ENCODE measurements at regions not wholly inside any gene's neighbourhood (a gene's known extent, or its start where the extent isn't known, plus 50 kb on each side); places are given as distances from the start of the nearest gene placed in this dataset.

DNA sequence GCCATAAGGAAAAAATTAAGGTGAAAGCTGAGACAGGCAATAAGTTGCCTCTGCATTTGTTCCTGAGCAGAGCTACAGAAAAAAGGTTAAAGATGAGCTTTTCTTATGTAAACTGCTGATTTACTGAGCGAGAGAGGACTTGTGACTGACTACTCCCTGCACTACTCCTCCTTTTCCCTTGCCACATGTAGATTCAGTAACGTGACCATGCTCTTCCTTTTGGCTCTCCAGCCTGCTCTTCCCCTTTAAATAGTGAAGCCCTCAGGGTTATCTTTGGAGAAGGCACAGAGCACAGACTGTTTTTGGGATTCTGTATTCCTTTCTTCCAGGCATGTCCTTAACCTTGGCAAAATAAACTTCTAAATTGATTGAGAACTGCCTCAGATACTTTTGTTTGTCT lies 630.2 kb downstream of the UQCRFS1 start:
- H3K4me3 ChIP-seq (replicated peaks; ENCODE audit: low read depth, low read length) = no peak overlapping the region
- DNase-seq (ENCODE audit: extremely low read depth, low read depth) = no peak
- TF ChIP-seq, protein P1, sequence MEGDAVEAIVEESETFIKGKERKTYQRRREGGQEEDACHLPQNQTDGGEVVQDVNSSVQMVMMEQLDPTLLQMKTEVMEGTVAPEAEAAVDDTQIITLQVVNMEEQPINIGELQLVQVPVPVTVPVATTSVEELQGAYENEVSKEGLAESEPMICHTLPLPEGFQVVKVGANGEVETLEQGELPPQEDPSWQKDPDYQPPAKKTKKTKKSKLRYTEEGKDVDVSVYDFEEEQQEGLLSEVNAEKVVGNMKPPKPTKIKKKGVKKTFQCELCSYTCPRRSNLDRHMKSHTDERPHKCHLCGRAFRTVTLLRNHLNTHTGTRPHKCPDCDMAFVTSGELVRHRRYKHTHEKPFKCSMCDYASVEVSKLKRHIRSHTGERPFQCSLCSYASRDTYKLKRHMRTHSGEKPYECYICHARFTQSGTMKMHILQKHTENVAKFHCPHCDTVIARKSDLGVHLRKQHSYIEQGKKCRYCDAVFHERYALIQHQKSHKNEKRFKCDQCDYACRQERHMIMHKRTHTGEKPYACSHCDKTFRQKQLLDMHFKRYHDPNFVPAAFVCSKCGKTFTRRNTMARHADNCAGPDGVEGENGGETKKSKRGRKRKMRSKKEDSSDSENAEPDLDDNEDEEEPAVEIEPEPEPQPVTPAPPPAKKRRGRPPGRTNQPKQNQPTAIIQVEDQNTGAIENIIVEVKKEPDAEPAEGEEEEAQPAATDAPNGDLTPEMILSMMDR (IDR thresholded peaks at IDR 0.05; ENCODE audit: low read depth, low read length, missing control alignments) = no peak

- TF ChIP-seq, protein P1 (IDR thresholded peaks at IDR 0.05; ENCODE audit: low read depth, low read length, missing control alignments) = no peak
- no peak for DNase-seq (ENCODE audit: extremely low read depth, low read depth)
- H3K4me3 ChIP-seq (replicated peaks; ENCODE audit: low read depth, low read length) = no peak overlapping the region
Observed at GRCh38 chr19:28582344-28582743, 630.6 kb downstream of the UQCRFS1 start.

DNA sequence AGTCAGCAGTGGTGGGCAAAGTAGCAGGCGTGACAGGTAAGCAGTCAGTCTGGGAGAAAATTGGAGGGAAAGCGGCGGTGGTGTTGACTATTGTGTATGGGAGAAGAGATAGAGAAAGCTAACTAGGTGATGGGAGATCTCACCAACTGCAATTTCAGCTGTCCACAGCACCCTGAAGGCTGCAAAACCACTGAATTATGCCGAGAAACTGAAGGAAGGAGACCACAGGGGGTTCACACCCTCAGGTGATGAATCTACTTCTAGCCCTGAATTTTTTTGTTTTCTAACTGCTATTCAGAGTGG lies 631.5 kb downstream of the UQCRFS1 start:
- TF ChIP-seq, protein P1 (IDR thresholded peaks at IDR 0.05; ENCODE audit: low read depth, low read length, missing control alignments) = no peak
- no peak overlapping the region for H3K4me3 ChIP-seq (replicated peaks; ENCODE audit: low read depth, low read length)
- no peak for DNase-seq (ENCODE audit: extremely low read depth, low read depth)

DNA sequence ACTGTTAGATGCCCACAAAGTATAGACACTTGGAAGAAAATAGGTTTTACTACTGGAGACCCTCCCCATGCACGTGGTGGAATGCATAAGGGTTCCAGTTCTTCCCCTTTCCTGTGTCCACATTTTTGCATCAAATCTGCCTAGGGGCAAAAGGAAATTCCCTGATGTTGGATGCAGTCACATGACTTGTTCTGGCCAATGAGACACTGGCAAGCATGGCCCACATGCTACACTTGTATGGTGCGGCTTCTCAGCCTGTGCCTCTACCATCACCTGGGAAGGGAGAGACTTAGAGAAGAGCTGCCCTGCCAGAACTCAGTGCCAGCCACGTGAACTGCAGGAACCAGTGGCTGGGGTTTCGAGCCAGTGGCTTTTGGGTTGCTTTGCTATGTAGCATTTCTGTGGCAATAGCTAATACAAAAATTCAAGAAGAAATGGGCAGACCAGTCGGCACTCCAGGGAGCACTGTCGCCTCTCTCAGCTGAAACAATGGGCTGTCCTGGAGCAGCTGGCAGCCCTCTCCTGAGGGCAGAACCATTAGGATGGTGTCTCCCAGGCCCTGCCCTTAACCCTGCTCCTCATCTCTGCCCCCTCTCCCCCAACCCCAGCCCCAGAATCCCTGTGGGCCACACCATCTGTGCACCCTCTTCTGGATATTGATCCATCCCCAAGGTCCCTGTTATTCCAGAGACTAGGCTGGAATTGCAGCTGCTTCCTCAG lies 634.0 kb downstream of the UQCRFS1 start:
- TF ChIP-seq, protein P1 (IDR thresholded peaks at IDR 0.05; ENCODE audit: low read depth, low read length, missing control alignments) = no peak
- no peak overlapping the region for H3K4me3 ChIP-seq (replicated peaks; ENCODE audit: low read depth, low read length)
- no peak for DNase-seq (ENCODE audit: extremely low read depth, low read depth)

GRCh38 chr19:28578208-28578607 lies 634.7 kb downstream of the UQCRFS1 start:
- TF ChIP-seq, protein P1 (IDR thresholded peaks at IDR 0.05; ENCODE audit: low read depth, low read length, missing control alignments) = no peak
- no peak overlapping the region for H3K4me3 ChIP-seq (replicated peaks; ENCODE audit: low read depth, low read length)
- no peak for DNase-seq (ENCODE audit: extremely low read depth, low read depth)

DNA sequence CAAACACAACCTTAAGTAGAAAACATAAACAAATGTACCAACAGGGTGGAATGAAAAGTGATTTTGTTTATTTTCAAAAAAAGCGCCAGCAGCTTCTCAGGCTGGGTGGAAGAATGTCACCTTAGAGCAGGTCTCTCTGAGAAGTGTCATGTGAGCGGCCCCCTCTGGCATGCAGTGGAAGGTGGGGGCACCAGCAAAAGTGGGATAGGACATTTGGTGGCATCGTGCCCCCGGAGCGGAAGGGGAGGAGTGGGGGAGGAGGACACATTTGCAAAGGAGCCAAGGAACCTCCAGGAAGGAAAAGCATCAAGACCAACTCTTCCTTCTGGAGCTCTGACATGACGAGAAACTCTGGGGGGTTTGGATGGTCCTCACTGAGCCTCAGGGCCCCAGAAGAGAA lies 635.3 kb downstream of the UQCRFS1 start:
- no peak for DNase-seq (ENCODE audit: extremely low read depth, low read depth)
- no peak overlapping the region for H3K4me3 ChIP-seq (replicated peaks; ENCODE audit: low read depth, low read length)
- TF ChIP-seq, protein P1 (IDR thresholded peaks at IDR 0.05; ENCODE audit: low read depth, low read length, missing control alignments) = no peak

- no peak overlapping the region for H3K4me3 ChIP-seq (replicated peaks; ENCODE audit: low read depth, low read length)
- TF ChIP-seq, protein P1 (IDR thresholded peaks at IDR 0.05; ENCODE audit: low read depth, low read length, missing control alignments) = no peak
- peak; percentile 20 for DNase-seq (ENCODE audit: extremely low read depth, low read depth)
Observed at GRCh38 chr19:28577233-28577632, 635.7 kb downstream of the UQCRFS1 start.
